ENCODE measurements at regions not wholly inside any gene's neighbourhood (a gene's known extent, or its start where the extent isn't known, plus 50 kb on each side); places are given as distances from the start of the nearest gene placed in this dataset.
"Not testable (repeated sequence)": the region's sequence is repeated elsewhere in the genome, so short reads cannot be mapped to it uniquely, and the experiment has no call there.

GRCh38 chr5:153258469-153258868, 232.0 kb upstream of the GRIA1 start:
- no peaks in the 10 kb centered on the region for H3K36me3 ChIP-seq (ENCODE audit: control insufficient read depth, insufficient read depth, low read length)
- no peak overlapping the region for H3K27ac ChIP-seq (ENCODE audit: low read length)
- WGBS (ENCODE audit: insufficient coverage, insufficient read length) = 100% methylated on average over 1 of the region's 3 CpGs
- no peaks in the 10 kb centered on the region for H3K9me3 ChIP-seq (ENCODE audit: control insufficient read depth, insufficient read depth, low read length)
- no peaks in the 10 kb centered on the region for H3K27me3 ChIP-seq (ENCODE audit: control insufficient read depth, insufficient read depth, low read length)
- no peak for DNase-seq (ENCODE audit: low read depth, low spot score)
- no peaks in the 10 kb centered on the region for H3K4me1 ChIP-seq (ENCODE audit: control insufficient read depth, insufficient read depth, low read length)
- no peak overlapping the region for H3K4me3 ChIP-seq (ENCODE audit: low read length)

GRCh38 chr5:153267506-153267905, 223.0 kb upstream of the GRIA1 start:
- H3K27ac ChIP-seq (ENCODE audit: low read length) = no peak overlapping the region
- no peaks in the 10 kb centered on the region for H3K9me3 ChIP-seq (ENCODE audit: control insufficient read depth, insufficient read depth, low read length)
- DNase-seq (ENCODE audit: low read depth, low spot score) = no peak
- no peaks in the 10 kb centered on the region for H3K36me3 ChIP-seq (ENCODE audit: control insufficient read depth, insufficient read depth, low read length)
- no peaks in the 10 kb centered on the region for H3K4me1 ChIP-seq (ENCODE audit: control insufficient read depth, insufficient read depth, low read length)
- no peaks in the 10 kb centered on the region for H3K27me3 ChIP-seq (ENCODE audit: control insufficient read depth, insufficient read depth, low read length)
- H3K4me3 ChIP-seq (ENCODE audit: low read length) = no peak overlapping the region

GRCh38 chr5:153275695-153276094, 214.8 kb upstream of the GRIA1 start:
- no peak for DNase-seq (ENCODE audit: low read depth, low spot score)
- WGBS (ENCODE audit: insufficient coverage, insufficient read length) = no CpG with 5 or more reads among the region's 3 CpGs

DNA sequence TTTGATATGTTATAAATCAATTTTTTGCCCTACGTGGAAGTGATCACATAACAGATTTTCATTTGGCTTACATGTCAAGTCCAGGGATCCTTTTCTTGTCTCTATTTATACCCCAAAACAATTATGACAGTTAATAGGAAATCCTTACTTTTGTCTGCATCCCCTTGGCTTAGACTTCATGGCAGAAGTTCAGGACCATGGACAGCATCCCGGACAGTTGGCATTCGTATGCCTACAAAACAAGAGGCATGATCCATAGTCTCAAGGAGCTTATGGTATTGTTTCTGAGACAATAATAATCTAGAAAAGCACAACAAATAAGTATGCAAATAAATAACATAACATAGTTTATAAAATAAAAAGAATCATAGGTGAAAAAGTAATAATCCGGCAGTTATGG, 214.3 kb upstream of the GRIA1 start:
- Histone ChIP-seq H3K9me3 (ENCODE audit: control insufficient read depth, insufficient read depth, low read length) (no peaks in the 10 kb centered on the region), H3K27ac (ENCODE audit: low read length) (no peak overlapping the region), H3K27me3 (ENCODE audit: control insufficient read depth, insufficient read depth, low read length) (no peaks in the 10 kb centered on the region), H3K36me3 (ENCODE audit: control insufficient read depth, insufficient read depth, low read length) (no peaks in the 10 kb centered on the region), H3K4me1 (ENCODE audit: control insufficient read depth, insufficient read depth, low read length) (no peaks in the 10 kb centered on the region), H3K4me3 (ENCODE audit: low read length) (no peak overlapping the region)
- DNase-seq (ENCODE audit: low read depth, low spot score) = peak; percentile 31
- WGBS (ENCODE audit: insufficient coverage, insufficient read length) = no CpG with 5 or more reads among the region's 4 CpGs

More at GRCh38 chr5:153275695-153276094, 214.8 kb upstream of the GRIA1 start:
- Histone ChIP-seq H3K9me3 (ENCODE audit: control insufficient read depth, insufficient read depth, low read length) (no peaks in the 10 kb centered on the region), H3K4me3 (ENCODE audit: low read length) (no peak overlapping the region), H3K4me1 (ENCODE audit: control insufficient read depth, insufficient read depth, low read length) (no peaks in the 10 kb centered on the region), H3K36me3 (ENCODE audit: control insufficient read depth, insufficient read depth, low read length) (no peaks in the 10 kb centered on the region), H3K27ac (ENCODE audit: low read length) (no peak overlapping the region), H3K27me3 (ENCODE audit: control insufficient read depth, insufficient read depth, low read length) (no peaks in the 10 kb centered on the region)

DNA sequence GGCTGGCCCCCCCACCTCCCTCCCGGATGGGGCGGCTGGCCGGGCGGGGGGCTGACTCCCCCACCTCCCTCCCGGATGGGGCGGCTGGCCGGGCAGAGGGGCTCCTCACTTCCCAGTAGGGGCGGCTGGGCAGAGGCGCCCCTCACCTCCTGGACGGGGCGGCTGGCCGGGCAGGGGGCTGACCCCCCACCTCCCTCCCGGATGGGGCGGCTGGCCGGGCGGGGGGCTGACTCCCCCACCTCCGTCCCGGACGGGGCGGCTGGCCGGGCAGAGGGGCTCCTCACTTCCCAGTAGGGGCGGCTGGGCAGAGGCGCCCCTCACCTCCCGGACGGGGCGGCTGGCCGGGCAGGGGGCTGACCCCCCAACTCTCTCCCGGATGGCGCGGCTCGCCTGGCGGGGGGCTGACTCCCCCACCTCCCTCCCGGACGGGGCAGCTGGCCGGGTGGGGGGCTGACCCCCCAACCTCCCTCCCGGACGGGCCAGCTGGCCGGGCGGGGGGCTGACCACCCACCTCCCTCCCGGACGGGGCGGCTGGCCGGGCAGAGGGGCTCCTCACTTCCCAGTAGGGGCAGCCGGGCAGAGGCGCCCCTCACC, 194.1 kb upstream of the GRIA1 start:
- not testable (repeated sequence) for H3K9me3 ChIP-seq (ENCODE audit: control insufficient read depth, insufficient read depth, low read length); H3K36me3 ChIP-seq (ENCODE audit: control insufficient read depth, insufficient read depth, low read length); H3K27ac ChIP-seq (ENCODE audit: low read length); H3K27me3 ChIP-seq (ENCODE audit: control insufficient read depth, insufficient read depth, low read length); H3K4me3 ChIP-seq (ENCODE audit: low read length); DNase-seq (ENCODE audit: low read depth, low spot score); H3K4me1 ChIP-seq (ENCODE audit: control insufficient read depth, insufficient read depth, low read length)
- no CpG with 5 or more reads among the region's 45 CpGs for WGBS (ENCODE audit: insufficient coverage, insufficient read length)

DNA sequence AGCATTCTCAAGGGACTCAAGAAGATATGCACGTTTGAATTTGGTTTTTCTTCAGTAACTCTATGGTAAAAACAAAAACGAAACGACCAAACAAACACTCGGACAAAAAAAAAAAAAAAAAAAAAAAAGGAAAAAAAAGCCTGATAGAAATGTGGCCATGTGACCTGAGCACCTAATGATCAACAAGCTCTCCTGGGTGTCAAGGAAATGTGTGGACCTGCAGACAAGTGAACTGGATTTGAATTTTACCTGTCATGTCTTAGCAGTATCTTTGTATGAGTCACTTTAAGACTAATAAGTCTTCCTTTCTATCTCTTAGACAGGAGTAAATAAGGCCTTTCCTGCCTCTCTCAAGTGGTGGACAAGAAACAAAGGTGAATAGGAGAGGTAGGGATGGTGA, 190.6 kb upstream of the GRIA1 start:
- Histone ChIP-seq H3K4me3 (ENCODE audit: low read length) (no peak overlapping the region), H3K36me3 (ENCODE audit: control insufficient read depth, insufficient read depth, low read length) (no peaks in the 10 kb centered on the region), H3K27me3 (ENCODE audit: control insufficient read depth, insufficient read depth, low read length) (no peaks in the 10 kb centered on the region), H3K27ac (ENCODE audit: low read length) (no peak overlapping the region), H3K9me3 (ENCODE audit: control insufficient read depth, insufficient read depth, low read length) (no peaks in the 10 kb centered on the region), H3K4me1 (ENCODE audit: control insufficient read depth, insufficient read depth, low read length) (no peaks in the 10 kb centered on the region)
- no peak for DNase-seq (ENCODE audit: low read depth, low spot score)
- no CpG with 5 or more reads among the region's 4 CpGs for WGBS (ENCODE audit: insufficient coverage, insufficient read length)

DNA sequence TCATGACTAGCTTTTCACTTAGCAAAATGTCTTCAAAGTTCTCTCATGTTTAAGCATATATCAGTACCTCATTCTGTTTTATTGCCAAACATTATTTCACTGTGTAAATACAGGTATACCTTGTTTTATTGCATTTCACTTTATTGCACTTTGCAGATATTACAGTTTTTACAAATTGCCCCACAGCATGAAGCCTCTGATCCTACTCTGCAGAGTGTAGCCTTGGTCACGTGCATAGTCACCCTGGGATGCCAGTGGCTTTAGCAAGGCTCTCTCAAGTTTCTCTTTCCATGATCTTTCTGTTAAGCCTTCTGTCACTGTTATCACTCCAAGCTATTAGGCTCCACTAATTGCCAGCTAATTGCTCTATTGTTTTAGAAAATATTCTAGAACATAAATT, 182.2 kb upstream of the GRIA1 start:
- Histone ChIP-seq H3K4me3 (ENCODE audit: low read length) (no peak overlapping the region), H3K27ac (ENCODE audit: low read length) (no peak overlapping the region), H3K36me3 (ENCODE audit: control insufficient read depth, insufficient read depth, low read length) (no peaks in the 10 kb centered on the region), H3K9me3 (ENCODE audit: control insufficient read depth, insufficient read depth, low read length) (no peaks in the 10 kb centered on the region), H3K4me1 (ENCODE audit: control insufficient read depth, insufficient read depth, low read length) (no peaks in the 10 kb centered on the region), H3K27me3 (ENCODE audit: control insufficient read depth, insufficient read depth, low read length) (no peaks in the 10 kb centered on the region)
- no CpG with 5 or more reads among the region's 1 CpG for WGBS (ENCODE audit: insufficient coverage, insufficient read length)
- DNase-seq (ENCODE audit: low read depth, low spot score) = no peak

DNA sequence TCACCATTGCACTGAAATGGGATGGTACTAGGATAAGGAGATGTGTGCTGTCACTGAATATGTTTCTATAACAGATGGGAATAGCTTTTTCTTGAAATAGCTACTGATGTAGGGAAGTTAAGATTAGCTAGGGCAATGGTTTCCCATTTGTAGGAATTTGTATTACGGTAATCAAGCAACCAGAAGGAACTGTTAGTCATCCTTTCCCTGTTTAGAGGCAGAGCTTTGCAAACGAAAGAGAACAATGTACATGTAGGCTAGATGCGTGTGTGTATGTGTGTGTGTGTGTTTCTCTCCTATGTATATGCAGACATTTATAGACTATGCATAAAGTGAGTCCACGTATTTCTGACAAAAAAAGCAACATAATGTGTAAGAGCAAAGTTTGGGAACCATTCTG, 171.9 kb upstream of the GRIA1 start:
- H3K4me3 ChIP-seq (ENCODE audit: low read length) = no peak overlapping the region
- no peak overlapping the region for H3K27ac ChIP-seq (ENCODE audit: low read length)
- no peaks in the 10 kb centered on the region for H3K4me1 ChIP-seq (ENCODE audit: control insufficient read depth, insufficient read depth, low read length)
- DNase-seq (ENCODE audit: low read depth, low spot score) = no peak
- H3K27me3 ChIP-seq (ENCODE audit: control insufficient read depth, insufficient read depth, low read length) = no peaks in the 10 kb centered on the region
- WGBS (ENCODE audit: insufficient coverage, insufficient read length) = no CpG with 5 or more reads among the region's 4 CpGs
- H3K36me3 ChIP-seq (ENCODE audit: control insufficient read depth, insufficient read depth, low read length) = no peaks in the 10 kb centered on the region
- no peaks in the 10 kb centered on the region for H3K9me3 ChIP-seq (ENCODE audit: control insufficient read depth, insufficient read depth, low read length)

DNA sequence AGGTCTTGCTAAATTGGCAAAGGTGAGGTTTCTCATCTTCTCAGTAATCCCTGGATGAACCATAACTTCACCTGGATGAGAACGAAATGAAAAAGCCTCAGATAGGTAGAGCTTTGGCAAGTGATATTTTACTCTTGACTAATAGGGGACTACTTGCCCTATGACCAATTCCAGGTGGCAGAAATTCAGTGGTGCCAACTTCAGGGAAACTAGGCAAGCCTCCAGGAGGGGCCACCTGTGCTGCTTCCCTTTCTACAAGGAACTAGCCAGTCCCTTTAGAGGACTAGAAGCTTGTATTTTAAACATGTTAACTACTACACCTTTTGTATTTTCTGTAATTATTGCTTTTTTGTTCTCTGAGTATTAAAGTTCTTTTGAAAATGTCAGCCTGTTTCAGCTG, 169.0 kb upstream of the GRIA1 start:
- no peaks in the 10 kb centered on the region for H3K36me3 ChIP-seq (ENCODE audit: control insufficient read depth, insufficient read depth, low read length)
- no peak overlapping the region for H3K4me3 ChIP-seq (ENCODE audit: low read length)
- WGBS (ENCODE audit: insufficient coverage, insufficient read length) = no CpG with 5 or more reads among the region's 1 CpG
- no peak for DNase-seq (ENCODE audit: low read depth, low spot score)
- no peaks in the 10 kb centered on the region for H3K4me1 ChIP-seq (ENCODE audit: control insufficient read depth, insufficient read depth, low read length)
- H3K9me3 ChIP-seq (ENCODE audit: control insufficient read depth, insufficient read depth, low read length) = no peaks in the 10 kb centered on the region
- no peaks in the 10 kb centered on the region for H3K27me3 ChIP-seq (ENCODE audit: control insufficient read depth, insufficient read depth, low read length)
- no peak overlapping the region for H3K27ac ChIP-seq (ENCODE audit: low read length)

DNA sequence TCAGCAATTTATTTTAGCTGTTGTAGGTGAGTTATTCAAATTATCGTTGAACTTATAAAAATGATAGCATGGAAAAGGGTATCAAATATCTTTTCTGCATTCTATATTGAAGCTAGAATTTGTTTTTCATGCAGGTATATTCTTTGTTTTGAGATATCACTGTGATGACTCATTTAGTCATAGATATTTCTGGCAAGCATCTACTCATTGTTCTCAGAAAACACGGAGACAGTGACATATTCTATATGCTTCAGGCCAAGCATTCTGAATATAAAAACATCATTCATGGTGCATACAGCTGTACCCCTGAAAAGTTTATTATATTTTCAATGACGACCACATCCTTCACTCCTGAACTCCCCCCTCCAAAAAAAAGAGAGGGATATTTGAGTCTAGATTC, 150.3 kb upstream of the GRIA1 start:
- H3K27ac ChIP-seq (ENCODE audit: low read length) = no peak overlapping the region
- no CpG with 5 or more reads among the region's 3 CpGs for WGBS (ENCODE audit: insufficient coverage, insufficient read length)
- no peak overlapping the region for H3K4me3 ChIP-seq (ENCODE audit: low read length)
- no peak for DNase-seq (ENCODE audit: low read depth, low spot score)
- no peaks in the 10 kb centered on the region for H3K9me3 ChIP-seq (ENCODE audit: control insufficient read depth, insufficient read depth, low read length)
- no peaks in the 10 kb centered on the region for H3K4me1 ChIP-seq (ENCODE audit: control insufficient read depth, insufficient read depth, low read length)
- no peaks in the 10 kb centered on the region for H3K27me3 ChIP-seq (ENCODE audit: control insufficient read depth, insufficient read depth, low read length)
- no peaks in the 10 kb centered on the region for H3K36me3 ChIP-seq (ENCODE audit: control insufficient read depth, insufficient read depth, low read length)

GRCh38 chr5:153340738-153341137, 149.7 kb upstream of the GRIA1 start:
- no peaks in the 10 kb centered on the region for H3K36me3 ChIP-seq (ENCODE audit: control insufficient read depth, insufficient read depth, low read length)
- no peaks in the 10 kb centered on the region for H3K9me3 ChIP-seq (ENCODE audit: control insufficient read depth, insufficient read depth, low read length)
- H3K4me1 ChIP-seq (ENCODE audit: control insufficient read depth, insufficient read depth, low read length) = no peaks in the 10 kb centered on the region
- no peak for DNase-seq (ENCODE audit: low read depth, low spot score)
- no peaks in the 10 kb centered on the region for H3K27me3 ChIP-seq (ENCODE audit: control insufficient read depth, insufficient read depth, low read length)
- WGBS (ENCODE audit: insufficient coverage, insufficient read length) = no CpG with 5 or more reads among the region's 1 CpG
- H3K27ac ChIP-seq (ENCODE audit: low read length) = no peak overlapping the region
- H3K4me3 ChIP-seq (ENCODE audit: low read length) = no peak overlapping the region
